Stimulated activated CD4-positive, alpha-beta T cell treated with anti-CD3 and anti-CD28 coated beads, TNF-alpha, amount 100 ng/mL, for 1 hour (primary cell): ENCODE measurements at regions not wholly inside any gene's neighbourhood (a gene's known extent, or its start where the extent isn't known, plus 50 kb on each side); places are given as distances from the start of the nearest gene placed in this dataset.

Experiments used
- DNase-seq, 3 donors: peaks; one replicate each; pipeline ENCODE4 v3.0.0-alpha.2; 2020; ENCODE audit warnings: low read depth in 3 of 3, low spot score in 1 of 3

DNA sequence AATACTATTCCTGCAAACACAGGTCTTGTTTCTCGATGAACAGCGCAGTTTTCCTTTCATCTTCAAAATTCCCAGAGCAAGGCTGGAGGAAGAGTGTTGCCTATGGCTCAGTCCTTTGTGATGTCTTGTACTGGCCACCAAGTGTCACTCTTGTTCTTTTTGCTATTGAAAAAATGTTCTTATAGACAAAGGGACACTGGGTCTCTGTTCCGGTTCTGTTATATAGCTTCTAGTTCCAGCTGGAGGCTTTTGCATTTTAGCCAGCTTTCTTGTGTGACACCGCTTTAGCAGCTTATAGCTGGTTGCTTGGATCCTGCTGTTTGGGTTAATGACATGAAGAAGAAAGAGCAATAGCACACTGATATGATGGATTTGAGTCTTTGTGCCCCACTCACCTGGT, 343.7 kb upstream of the KCNN2 start:
- no peak for DNase-seq

DNA sequence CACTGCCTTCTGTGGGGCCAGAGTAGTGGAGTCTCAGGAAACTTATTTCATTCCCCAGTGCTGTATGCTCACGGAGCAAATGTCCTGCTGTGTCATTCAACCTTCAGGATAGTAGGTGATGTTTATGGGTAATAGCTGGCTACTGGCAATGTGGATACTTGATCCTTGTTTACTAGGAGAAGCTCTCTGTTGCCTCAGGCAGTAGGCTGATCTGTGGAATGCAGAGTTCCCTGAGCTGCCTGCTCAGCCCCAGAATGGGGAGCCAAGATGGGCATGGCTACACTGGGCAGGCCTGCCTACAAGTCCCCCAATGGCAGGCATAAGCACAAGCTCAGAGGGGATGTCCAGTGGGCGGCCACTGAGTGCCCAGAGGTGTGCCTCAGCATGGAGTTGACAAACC, 323.1 kb upstream of the KCNN2 start:
- DNase-seq = no peak

DNA sequence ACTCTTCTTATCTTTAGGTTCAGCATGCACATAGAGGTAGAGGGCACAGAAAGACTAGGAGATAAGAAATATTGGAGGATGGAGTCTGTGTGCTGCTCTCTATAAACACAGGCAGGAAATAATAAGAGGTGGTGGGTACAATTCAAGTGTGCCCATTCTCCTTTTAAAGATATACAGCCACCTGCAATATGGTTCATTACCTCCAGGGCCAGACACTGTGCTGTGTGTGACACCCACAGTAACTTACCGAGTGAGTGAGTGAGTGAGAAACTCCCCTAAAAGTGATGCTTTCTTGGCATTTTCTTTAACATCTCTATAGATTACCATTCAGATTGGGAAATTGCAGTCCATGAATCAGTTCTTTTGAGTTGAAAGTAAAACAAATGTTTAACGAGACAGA, 311.8 kb upstream of the KCNN2 start:
- no peak for DNase-seq

DNA sequence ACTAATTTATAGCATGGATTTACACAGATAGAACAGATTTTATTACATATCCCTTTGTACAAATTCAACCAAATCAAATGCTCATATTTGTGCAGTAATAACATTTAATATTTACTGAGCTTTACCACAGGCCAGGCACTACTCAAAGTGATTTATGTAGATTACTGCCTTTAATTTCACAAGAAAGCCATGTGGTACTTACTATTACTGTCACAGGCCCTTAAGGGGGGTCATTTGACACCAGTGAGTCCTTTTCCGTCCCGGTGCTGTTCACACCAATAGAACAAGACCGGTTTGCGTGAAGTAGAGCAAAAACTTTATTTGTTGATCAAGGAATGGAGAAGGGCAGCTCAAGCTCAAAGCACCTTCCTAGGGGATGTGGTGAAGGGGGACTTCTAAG, 308.5 kb upstream of the KCNN2 start:
- no peak for DNase-seq

DNA sequence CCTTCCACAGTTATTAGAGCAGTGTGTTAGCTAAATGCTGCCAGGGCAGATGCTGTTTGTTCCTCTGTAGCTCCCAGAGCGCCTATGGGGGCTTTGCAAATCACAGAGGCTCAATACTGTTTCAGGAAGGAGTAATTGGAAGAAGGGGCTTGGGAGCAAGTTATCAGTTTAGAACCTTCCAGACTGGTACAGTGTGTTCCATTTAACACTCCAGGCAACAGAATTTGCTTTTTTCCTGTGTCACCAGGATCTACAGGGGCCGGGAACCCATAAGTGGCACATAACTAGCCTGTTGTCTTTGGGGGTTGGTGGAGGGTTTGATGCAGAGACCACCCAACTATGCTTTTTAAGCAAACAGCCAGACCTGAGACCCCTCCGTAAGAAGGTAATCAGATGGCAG, 307.3 kb upstream of the KCNN2 start:
- no peak for DNase-seq

DNA sequence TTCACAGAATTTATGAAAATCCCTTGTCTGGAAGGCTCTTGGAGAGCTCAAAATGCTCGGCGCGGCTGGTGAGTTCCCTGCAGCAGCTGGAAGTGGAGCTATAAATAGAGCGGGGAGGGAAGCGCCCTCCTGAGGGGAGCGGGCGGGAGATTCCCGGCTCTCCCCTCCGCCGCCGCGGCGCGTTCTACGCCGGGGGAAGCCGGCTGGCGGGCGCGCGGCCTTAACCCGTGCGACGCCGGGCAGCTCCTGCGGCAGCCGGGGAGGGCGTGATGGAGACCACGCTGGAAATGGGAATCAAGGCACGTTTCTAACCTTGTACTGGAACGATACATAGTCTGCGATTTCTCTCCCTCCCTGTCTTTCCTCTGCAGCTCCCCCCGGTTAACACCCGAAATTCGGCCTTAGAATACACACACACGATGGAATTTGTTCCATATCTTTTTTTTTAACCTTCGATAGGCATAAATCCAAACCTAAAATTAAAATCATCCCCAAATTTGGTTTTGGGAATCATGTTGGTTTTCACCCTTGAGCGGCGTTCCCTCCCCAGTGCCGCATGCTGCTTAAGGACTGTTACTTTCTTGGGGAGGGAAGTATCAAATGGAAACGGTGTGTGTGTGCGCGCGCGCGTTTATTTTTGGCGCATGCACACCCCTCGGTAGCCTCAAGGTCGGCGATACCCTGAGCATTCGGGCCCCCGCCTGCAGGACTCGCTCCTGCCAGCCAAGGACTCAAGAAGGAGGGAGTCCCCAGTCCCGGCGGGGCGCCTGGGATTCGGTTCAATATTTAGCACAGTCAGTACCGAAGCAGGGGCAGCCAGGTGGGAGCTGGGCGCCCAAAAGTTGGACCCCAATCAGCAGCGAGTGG, 306.3 kb upstream of the KCNN2 start:
- no peak for DNase-seq

DNA sequence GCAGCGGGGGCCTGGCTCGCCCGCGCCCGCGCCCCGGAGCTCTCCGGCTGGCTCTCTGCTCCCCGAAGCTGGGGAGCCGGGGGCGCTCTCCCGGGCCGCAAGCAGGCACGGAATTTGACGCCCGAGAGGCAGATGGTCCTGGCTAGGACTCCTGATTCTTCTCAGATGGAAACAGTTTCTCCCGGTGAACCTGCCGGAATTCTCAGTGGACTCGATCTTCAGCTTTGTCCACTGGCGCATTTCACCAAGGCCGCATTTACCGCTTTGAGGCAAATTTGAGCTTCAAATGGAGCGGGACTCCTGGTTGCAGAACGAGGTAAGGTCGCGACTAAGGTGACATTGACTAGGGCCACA, 305.7 kb upstream of the KCNN2 start:
- no peak for DNase-seq

DNA sequence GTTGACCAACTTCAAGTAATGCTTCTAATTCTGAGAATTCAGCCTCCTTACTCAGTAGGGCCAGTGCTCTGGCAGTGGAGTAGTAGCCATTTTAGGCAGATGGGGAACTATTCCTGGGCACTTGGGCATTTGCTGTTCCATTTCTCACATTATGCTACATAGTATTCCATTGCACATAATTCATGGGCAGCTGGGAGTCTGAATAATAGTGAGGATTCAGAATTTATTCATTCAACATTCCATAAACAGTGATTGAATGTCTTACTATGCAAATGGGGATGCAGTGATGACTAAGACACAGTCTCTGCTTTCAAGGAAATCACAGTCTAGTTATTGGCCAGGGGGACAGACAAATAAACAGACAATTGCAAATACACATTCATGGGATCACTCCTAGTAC, 301.0 kb upstream of the KCNN2 start:
- no peak for DNase-seq

DNA sequence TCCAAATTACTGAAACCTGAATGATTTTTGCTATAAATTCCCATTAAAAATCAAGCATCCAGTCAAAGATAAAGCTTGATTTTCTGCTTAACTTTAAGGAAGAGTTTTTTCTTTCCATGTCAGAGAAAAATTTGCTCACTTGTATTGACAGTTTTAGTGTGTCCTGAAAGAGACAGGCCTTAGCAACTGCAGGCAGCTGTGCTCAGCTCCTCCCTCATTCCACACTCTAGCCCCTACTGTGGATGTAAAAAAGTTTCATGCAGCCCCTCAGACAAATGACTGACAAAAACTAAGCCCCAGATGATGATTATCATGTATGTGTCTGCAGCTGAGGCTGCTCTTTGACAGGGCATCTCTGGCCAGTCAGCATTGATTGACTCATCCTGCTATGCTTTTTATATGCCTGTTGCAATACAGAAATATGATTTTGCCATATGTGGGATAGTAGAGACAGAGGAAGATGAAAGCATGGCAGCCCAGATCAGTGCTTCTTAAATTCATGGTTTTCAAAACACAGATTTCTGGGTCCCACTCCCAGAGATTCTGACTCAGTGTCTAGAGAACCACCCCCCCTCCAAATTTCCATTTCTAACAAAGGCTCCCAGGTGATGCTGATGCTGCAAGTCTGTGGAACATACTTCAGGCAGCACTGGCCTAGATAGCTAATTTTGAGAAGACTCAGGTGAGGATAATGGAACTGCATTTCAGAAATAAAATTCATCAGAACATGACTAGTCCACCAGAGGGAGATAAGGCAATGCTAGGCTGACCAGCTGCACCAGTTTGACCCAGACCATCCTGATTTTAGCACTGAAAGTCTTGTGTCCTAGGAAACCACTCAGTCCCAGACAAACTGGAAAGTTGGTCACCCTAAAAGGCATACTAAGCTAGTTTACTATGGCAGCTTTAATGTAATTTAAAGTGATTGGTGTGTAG, 298.7 kb upstream of the KCNN2 start:
- DNase-seq = no peak

DNA sequence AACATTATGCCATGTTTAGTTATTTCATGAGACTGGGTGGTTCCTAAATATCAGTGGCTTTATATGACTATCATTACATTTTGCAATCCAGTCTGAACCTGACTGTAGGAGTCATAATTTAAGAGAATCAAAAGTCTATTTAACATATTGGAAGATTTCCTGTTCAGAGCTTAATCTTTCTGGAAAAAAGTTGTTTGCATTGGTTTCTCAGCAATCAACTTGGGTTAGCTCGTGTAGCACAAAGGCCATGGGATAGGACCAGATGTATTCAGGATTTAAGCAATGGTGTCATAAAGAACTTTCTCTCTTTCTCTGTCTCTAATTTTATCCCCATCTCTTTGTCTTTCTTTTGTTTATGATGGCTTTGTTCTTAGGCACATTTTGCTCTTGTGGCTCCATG, 296.0 kb upstream of the KCNN2 start:
- no peak for DNase-seq

DNA sequence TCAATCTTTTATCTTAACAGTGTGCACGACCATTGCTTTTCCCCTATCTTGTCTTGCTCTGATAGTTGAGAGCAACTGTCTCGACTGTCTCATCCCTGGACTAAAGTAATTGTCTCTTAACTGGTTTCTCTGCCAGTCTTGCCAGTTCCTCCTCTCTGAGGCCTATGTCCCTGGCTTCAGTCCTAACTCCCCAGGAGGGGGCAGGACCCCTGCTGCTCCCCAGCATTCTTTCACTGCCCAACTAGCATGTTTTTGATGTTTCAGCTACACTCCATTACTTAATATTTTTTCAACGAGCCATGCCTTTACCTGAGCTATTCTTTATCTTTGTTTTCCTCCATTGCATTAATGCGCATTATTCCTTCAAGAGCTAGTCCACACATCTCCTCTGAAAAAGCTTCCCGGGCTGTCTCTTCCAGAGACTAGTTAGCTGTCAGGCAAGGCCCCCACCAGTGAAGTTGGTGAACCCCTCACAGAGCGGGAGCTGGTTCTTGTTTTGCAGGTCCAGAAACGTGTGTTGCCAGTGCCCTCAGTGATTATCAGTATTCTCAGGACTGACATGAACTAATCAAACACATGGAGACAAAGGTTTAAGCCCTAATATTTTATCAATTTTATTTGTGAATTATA, 291.7 kb upstream of the KCNN2 start:
- DNase-seq = no peak

DNA sequence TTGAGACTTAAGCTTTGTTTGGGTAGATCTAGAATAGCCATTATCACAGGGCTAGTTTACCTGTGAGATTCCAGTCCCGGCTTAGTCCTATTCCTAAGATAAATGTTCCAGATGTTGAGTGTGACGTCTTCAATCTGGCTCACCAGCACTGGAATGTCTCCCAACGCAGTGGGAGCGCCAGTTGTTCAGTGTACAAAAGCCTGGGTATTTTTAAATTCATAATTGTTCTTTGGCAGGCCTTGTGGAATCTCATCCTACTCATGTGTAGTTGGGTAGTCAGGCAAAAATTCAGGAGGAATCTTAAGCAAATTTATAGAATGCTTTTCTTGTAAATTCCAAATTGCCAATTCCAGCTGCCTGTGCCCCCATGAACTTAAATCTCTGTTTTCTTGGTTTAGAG, 272.6 kb upstream of the KCNN2 start:
- no peak for DNase-seq

DNA sequence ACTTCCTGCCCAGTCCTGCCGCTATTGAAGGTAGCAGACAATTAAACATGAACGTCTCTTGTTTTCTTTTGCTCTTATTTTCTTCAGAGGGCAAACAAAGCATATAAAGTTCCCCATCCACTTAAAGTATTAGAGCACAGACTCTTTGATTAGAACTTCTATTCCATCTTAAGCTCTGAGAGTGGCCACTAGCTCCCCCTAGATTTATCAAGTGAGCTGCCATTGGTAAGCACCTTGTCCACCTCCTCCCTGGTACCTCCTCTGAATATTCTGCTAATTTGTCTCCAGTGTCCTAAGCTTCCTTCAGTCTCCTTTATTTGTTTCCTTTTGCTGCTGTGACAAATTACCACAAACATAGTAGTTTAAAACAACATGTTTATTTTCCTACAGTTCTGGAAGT, 264.3 kb upstream of the KCNN2 start:
- no peak for DNase-seq

DNA sequence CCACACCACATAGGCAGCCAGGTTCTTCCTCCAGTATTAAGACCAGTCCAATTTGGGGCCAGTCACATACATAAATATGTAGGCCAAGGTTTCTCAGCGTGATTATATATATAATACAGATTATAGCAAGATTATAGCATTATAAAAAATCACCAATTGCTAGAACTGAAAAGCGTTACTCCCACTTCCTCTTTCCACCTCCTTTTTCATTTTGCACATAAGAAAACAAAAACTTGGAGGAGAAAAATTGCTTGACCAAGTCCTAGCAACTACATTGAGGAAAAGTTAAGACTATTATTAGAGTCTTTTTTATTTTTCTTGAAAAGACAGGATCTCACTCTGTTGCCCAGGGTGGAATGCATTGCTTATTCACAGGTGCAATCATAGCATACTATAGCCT, 262.7 kb upstream of the KCNN2 start:
- no peak for DNase-seq

DNA sequence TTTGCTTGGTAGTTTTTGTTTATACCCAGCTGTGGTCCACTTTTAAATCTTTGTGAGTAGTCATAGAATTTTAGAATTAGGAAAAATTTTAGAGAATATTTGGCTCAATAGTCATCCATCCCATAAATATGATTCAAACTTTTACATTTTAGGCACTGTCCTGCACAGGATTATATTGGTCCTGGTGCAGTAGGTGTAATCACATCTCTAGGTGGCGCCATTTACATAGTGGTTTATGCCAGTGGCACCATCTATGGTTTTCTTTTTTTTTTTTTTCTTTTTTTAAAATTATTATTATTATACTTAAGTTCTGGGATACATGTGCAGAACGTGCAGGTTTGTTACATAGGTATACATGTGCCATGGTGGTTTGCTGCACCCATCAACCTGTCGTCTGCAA, 260.7 kb upstream of the KCNN2 start:
- no peak for DNase-seq

DNA sequence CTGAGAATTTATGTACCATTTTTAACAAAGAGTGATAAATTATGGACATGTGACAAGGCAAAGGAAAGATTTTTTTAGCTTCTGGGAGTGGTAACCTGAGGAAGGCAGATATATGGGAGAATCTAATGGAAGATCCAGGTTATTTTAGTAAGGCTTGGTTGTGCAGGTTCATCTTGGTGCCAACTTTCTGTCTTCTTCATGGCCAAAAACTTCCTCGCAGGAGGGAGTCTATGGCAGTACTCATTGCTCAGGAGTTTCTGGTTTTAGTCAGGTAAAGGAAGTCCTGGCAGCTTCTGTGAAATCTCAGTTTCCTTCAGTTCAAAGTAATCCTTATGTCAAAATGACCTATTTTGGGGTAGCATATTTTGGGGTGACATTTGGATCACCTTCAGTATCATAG, 248.3 kb upstream of the KCNN2 start:
- no peak for DNase-seq

DNA sequence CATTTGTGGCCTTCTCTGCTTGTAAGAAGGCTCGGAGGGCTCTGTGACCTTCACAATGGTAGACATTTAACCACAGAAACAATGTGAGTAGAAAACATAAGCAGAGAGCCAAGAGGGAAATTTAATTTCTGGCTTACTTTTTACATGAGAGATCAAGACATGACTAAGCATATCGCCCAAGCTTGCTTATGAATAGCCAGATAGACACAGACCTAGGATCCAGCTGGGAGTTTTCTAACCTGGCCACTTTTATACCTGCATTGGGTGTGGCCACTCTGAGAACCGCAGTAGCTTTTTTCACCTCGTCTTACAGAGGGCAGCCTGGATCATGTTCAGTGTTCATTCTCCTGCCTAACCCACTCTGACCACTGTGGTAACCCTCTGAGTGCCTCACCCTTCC, 244.9 kb upstream of the KCNN2 start:
- DNase-seq = no peak

DNA sequence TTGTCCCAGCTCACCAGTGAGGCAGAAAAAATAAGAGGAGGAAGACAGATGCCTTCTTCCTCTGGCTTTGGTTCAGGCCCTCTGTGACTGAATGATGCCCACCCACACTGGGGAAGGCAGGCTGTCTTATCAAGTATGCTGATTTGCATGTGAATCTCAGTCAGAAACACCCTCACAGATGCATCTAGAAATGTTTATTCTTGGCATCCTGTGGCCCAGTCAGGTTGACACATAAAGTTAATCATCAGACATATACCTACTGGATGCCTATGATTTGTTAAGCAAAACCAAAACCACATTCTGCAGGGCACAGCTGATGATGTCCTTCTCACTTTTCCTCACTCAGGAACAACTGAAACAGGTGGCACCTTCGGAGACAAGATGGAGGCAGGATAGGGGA, 243.4 kb upstream of the KCNN2 start:
- DNase-seq = no peak

DNA sequence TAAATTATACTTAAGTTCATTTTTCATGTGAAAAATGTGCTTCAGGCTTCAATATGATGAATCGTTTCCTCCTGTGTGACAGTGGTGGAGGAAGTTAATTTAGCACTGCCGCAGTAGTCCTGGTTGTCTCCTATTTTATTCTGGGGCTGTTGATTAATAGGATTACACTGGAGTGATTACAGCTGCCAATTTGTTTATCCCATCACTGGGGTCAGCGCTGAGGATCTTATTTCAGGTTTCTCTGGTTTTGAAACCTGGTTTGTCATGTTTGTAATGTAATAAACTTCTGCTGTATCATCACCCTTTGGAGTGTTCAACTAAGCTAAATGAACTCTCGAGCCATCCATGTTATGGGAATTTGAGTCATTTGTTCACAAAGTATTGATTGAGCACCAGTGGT, 241.7 kb upstream of the KCNN2 start:
- DNase-seq = no peak

DNA sequence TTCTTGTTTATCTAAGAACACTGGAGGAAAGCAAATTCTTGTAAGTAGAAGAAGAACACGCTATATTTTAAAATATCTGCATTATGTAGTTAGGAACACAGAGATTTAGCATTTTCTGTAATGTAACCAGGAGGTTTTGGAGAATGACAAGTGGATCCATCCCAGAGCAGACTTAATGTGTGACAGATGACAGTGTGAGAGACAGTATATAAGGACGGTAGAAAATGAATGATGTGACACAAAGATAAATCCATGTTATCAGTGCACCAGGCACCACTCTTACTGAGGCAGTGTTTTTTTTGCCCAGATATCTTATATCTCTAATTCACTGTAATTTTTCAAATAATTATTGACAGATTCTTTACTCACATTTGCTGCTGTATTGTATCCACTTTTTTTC, 239.0 kb upstream of the KCNN2 start:
- no peak for DNase-seq

DNA sequence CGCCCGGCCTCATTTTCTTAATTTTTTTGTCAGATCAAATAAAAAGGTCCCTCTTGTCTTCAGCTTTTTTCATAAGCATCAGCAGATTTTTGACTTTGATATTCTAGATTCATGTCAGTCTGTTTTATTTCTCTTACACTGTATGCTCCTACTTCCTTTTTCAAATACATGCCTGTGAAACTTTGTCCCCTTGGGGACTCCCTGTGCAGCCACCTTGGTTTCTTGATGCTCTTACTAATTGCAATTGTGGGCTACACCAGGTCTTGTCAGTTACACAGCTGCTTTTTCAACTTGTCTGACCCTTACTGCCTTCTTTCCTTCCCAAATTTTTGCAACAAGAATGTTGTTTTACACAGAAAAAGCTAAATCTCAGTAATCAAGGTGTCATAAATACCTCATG, 238.2 kb upstream of the KCNN2 start:
- DNase-seq = no peak

DNA sequence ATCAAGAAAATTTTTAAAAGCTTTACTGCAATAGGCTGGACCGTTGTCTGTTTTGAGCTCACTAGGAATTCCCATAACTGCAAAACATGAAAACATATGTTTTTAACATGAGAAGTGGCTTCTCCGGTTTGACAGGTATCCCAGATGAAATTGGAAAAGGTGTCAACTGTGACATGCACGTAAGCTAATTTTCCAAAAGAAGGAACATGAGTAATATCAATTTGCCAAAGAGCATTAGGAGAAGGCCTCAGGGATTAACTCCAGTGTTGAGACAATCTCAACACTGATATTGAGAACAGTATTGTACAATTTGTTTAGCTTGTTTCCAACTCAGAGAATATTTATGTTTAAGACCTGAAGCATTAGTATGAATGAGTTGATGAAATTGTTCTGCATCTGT, 215.5 kb upstream of the KCNN2 start:
- DNase-seq = no peak
